ENCODE measurements at regions not wholly inside any gene's neighbourhood (a gene's known extent, or its start where the extent isn't known, plus 50 kb on each side); places are given as distances from the start of the nearest gene placed in this dataset.
"Not testable (repeated sequence)": the region's sequence is repeated elsewhere in the genome, so short reads cannot be mapped to it uniquely, and the experiment has no call there.

- DNase-seq (ENCODE audit: low read depth in 2 of 2), result no peak
- Histone ChIP-seq H2AFZ (ENCODE audit: low read length) (no peak overlapping the region), H4K20me1 (ENCODE audit: control insufficient read depth, extremely low read depth, insufficient read depth, low read length) (no peaks in the 10 kb centered on the region), H3K36me3 (ENCODE audit: control insufficient read depth, insufficient read depth, low read length) (no peaks in the 10 kb centered on the region), H3K4me3 (replicated peaks in 1 of 4; ENCODE audit: control extremely low read depth in 1 of 4, insufficient read depth in 1 of 4, low read depth in 3 of 4, low read length in 4 of 4) (no peak overlapping the region), H3K9ac (ENCODE audit: insufficient read depth, low read length) (no peak overlapping the region), H3K4me2 (ENCODE audit: extremely low read depth, insufficient read depth, low read length) (no peak overlapping the region), H3K79me2 (ENCODE audit: control insufficient read depth, insufficient read depth, low read length) (no peaks in the 10 kb centered on the region), H3K27me3 (ENCODE audit: control insufficient read depth, insufficient read depth, low read length) (no peaks in the 10 kb centered on the region), H3K27ac (ENCODE audit: insufficient read depth, low read length) (no peak overlapping the region), H3K4me1 (ENCODE audit: control insufficient read depth, extremely low read depth, insufficient read depth, low read length) (no peaks in the 10 kb centered on the region), H3K9me3 (ENCODE audit: control insufficient read depth, insufficient read depth, low read depth, low read length) (no peaks in the 10 kb centered on the region)
- no peak for TF ChIP-seq CTCF (conservative IDR thresholded peaks at IDR 0.05 in 1 of 2, IDR thresholded peaks at IDR 0.05 in 1 of 2; ENCODE audit: low read depth in 1 of 2, low read length in 2 of 2)
- no peak for TF ChIP-seq EZH2 (IDR thresholded peaks at IDR 0.05; ENCODE audit: low read length, missing control alignments)
Observed at GRCh38 chr2:209162129-209162528, 261.7 kb upstream of the MAP2 start.

- no peaks in the 10 kb centered on the region for H3K9me3 ChIP-seq (ENCODE audit: control insufficient read depth, insufficient read depth, low read depth, low read length)
- no peaks in the 10 kb centered on the region for H3K27me3 ChIP-seq (ENCODE audit: control insufficient read depth, insufficient read depth, low read length)
- H4K20me1 ChIP-seq (ENCODE audit: control insufficient read depth, extremely low read depth, insufficient read depth, low read length), result no peaks in the 10 kb centered on the region
- H3K36me3 ChIP-seq (ENCODE audit: control insufficient read depth, insufficient read depth, low read length), result no peaks in the 10 kb centered on the region
- H3K4me2 ChIP-seq (ENCODE audit: extremely low read depth, insufficient read depth, low read length), result no peak overlapping the region
- no peaks in the 10 kb centered on the region for H3K4me1 ChIP-seq (ENCODE audit: control insufficient read depth, extremely low read depth, insufficient read depth, low read length)
- no peak overlapping the region for H2AFZ ChIP-seq (ENCODE audit: low read length)
- no peaks in the 10 kb centered on the region for H3K79me2 ChIP-seq (ENCODE audit: control insufficient read depth, insufficient read depth, low read length)
- H3K4me3 ChIP-seq (replicated peaks in 1 of 4; ENCODE audit: control extremely low read depth in 1 of 4, insufficient read depth in 1 of 4, low read depth in 3 of 4, low read length in 4 of 4), result no peak overlapping the region
- no peak overlapping the region for H3K9ac ChIP-seq (ENCODE audit: insufficient read depth, low read length)
- no peak for TF ChIP-seq EZH2 (IDR thresholded peaks at IDR 0.05; ENCODE audit: low read length, missing control alignments)
- TF ChIP-seq CTCF (conservative IDR thresholded peaks at IDR 0.05 in 1 of 2, IDR thresholded peaks at IDR 0.05 in 1 of 2; ENCODE audit: low read depth in 1 of 2, low read length in 2 of 2), result no peak
- H3K27ac ChIP-seq (ENCODE audit: insufficient read depth, low read length), result no peak overlapping the region
- no peak for DNase-seq (ENCODE audit: low read depth in 2 of 2)
Observed at GRCh38 chr2:209181984-209182383, 241.9 kb upstream of the MAP2 start.

- not testable (repeated sequence) for H2AFZ ChIP-seq (ENCODE audit: low read length); H3K79me2 ChIP-seq (ENCODE audit: control insufficient read depth, insufficient read depth, low read length); H3K27me3 ChIP-seq (ENCODE audit: control insufficient read depth, insufficient read depth, low read length); H4K20me1 ChIP-seq (ENCODE audit: control insufficient read depth, extremely low read depth, insufficient read depth, low read length); H3K4me3 ChIP-seq (replicated peaks in 1 of 4; ENCODE audit: control extremely low read depth in 1 of 4, insufficient read depth in 1 of 4, low read depth in 3 of 4, low read length in 4 of 4); H3K4me2 ChIP-seq (ENCODE audit: extremely low read depth, insufficient read depth, low read length); H3K9ac ChIP-seq (ENCODE audit: insufficient read depth, low read length); H3K36me3 ChIP-seq (ENCODE audit: control insufficient read depth, insufficient read depth, low read length); H3K9me3 ChIP-seq (ENCODE audit: control insufficient read depth, insufficient read depth, low read depth, low read length); DNase-seq (ENCODE audit: low read depth in 2 of 2); H3K4me1 ChIP-seq (ENCODE audit: control insufficient read depth, extremely low read depth, insufficient read depth, low read length); H3K27ac ChIP-seq (ENCODE audit: insufficient read depth, low read length)
Observed at GRCh38 chr2:209186886-209187285, 237.0 kb upstream of the MAP2 start.

- H3K27me3 ChIP-seq (ENCODE audit: control insufficient read depth, insufficient read depth, low read length), result no peaks in the 10 kb centered on the region
- H3K9ac ChIP-seq (ENCODE audit: insufficient read depth, low read length), result no peak overlapping the region
- no peaks in the 10 kb centered on the region for H3K9me3 ChIP-seq (ENCODE audit: control insufficient read depth, insufficient read depth, low read depth, low read length)
- no peak overlapping the region for H2AFZ ChIP-seq (ENCODE audit: low read length)
- no peaks in the 10 kb centered on the region for H4K20me1 ChIP-seq (ENCODE audit: control insufficient read depth, extremely low read depth, insufficient read depth, low read length)
- H3K4me3 ChIP-seq (replicated peaks in 1 of 4; ENCODE audit: control extremely low read depth in 1 of 4, insufficient read depth in 1 of 4, low read depth in 3 of 4, low read length in 4 of 4), result no peak overlapping the region
- DNase-seq (ENCODE audit: low read depth in 2 of 2), result no peak
- H3K27ac ChIP-seq (ENCODE audit: insufficient read depth, low read length), result no peak overlapping the region
- no peak overlapping the region for H3K4me2 ChIP-seq (ENCODE audit: extremely low read depth, insufficient read depth, low read length)
- H3K36me3 ChIP-seq (ENCODE audit: control insufficient read depth, insufficient read depth, low read length), result no peaks in the 10 kb centered on the region
- no peak for TF ChIP-seq CTCF (conservative IDR thresholded peaks at IDR 0.05 in 1 of 2, IDR thresholded peaks at IDR 0.05 in 1 of 2; ENCODE audit: low read depth in 1 of 2, low read length in 2 of 2)
- TF ChIP-seq EZH2 (IDR thresholded peaks at IDR 0.05; ENCODE audit: low read length, missing control alignments), result no peak
- H3K79me2 ChIP-seq (ENCODE audit: control insufficient read depth, insufficient read depth, low read length), result no peaks in the 10 kb centered on the region
- H3K4me1 ChIP-seq (ENCODE audit: control insufficient read depth, extremely low read depth, insufficient read depth, low read length), result no peaks in the 10 kb centered on the region
Observed at GRCh38 chr2:209189893-209190292, 234.0 kb upstream of the MAP2 start.
